Heart left ventricle (tissue), 16 donors: ENCODE measurements at regions not wholly inside any gene's neighbourhood (a gene's known extent, or its start where the extent isn't known, plus 50 kb on each side); places are given as distances from the start of the nearest gene placed in this dataset.

Source experiments
- ATAC-seq, 4 donors: fragments of 200-7000 bp; cut with Tn5 transposase; one replicate each; pipeline ENCODE4 v1.9.1; 2020 to 2022; ENCODE audit warnings: moderate library complexity in 4 of 4, mild to moderate bottlenecking in 3 of 4, moderate number of reproducible peaks in 1 of 4
- DNase-seq, 5 donors: peaks; one replicate each; pipeline ENCODE4 v3.0.0-alpha.2; 2020
- H3K27ac ChIP-seq, 12 donors: fragments of 200-600 bp; sonication (generic) in 4 of 12; one replicate each; pipeline versions ENCODE4 v1.5.0 to v1.8.0; 2016 to 2022; ENCODE audit warnings: mild to moderate bottlenecking in 2 of 12
- H3K27me3 ChIP-seq, 9 donors: fragments of 200-600 bp; sonication (generic) in 2 of 9; one replicate each; pipeline versions ENCODE4 v1.5.1 to v1.8.0; 2016 to 2022; ENCODE audit warnings: mild to moderate bottlenecking in 3 of 9
- H3K36me3 ChIP-seq, 9 donors: fragments of 200-600 bp; sonication (generic) in 2 of 9; one replicate each; pipeline versions ENCODE4 v1.5.0 to v1.8.0; 2018 to 2022; ENCODE audit warnings: mild to moderate bottlenecking in 2 of 9
- H3K4me1 ChIP-seq, 12 donors: fragments of 200-600 bp; sonication (generic) in 4 of 12; one replicate each; pipeline versions ENCODE4 v1.5.0 to v1.8.0; 2016 to 2022; ENCODE audit warnings: mild to moderate bottlenecking in 3 of 12
- H3K4me3 ChIP-seq, 12 donors: fragments of 200-600 bp; sonication (generic) in 4 of 12; one replicate each; pipeline versions ENCODE4 v1.5.0 to v1.8.0; 2017 to 2022; ENCODE audit warnings: mild to moderate bottlenecking in 9 of 12, moderate library complexity in 4 of 12
- H3K9me3 ChIP-seq, 12 donors: fragments of 200-600 bp; sonication (generic) in 4 of 12; one replicate each; pipeline versions ENCODE4 v1.5.0 to v1.8.0; 2016 to 2022; ENCODE audit warnings: mild to moderate bottlenecking in 1 of 12
- CTCF ChIP-seq, 12 donors: fragments of 200-600 bp; sonication (generic) in 4 of 12; IDR thresholded peaks; one replicate each; pipeline versions ENCODE4 v1.5.0 to v1.8.0; 2018 to 2022; ENCODE audit warnings: antibody characterized with exemption in 12 of 12, mild to moderate bottlenecking in 5 of 12
- POLR2A ChIP-seq, 2 donors: fragments of 450-650 bp; IDR thresholded peaks; one replicate each; pipeline ENCODE4 v1.6.1; 2017; ENCODE audit warnings: antibody characterized with exemption in 2 of 2, mild to moderate bottlenecking in 2 of 2, moderate library complexity in 2 of 2
- WGBS, 4 donors: extraction: QIAGEN DNeasy Blood & Tissue Kit in 2 of 4; methylation state at CpG; one replicate each; pipeline versions ENCODE4 v1.1.5 to v1.1.7; 2013 to 2018; 5-methylcytosine and 5-hydroxymethylcytosine counted together
- intact Hi-C, 10 donors: fragments of 100-400 bp; cut with DNase I; formaldehyde crosslinking; loops; one replicate each; pipeline versions ENCODE4 v1.11.1 to v1.14.2; 2022
- donor health status: ischemic (EF 13 %, LVEDD 7.1; RV severe dilation, severe dysfunction).
- donor health status: healthy with polysubstance abuse.
- donor health status: DM: no; HTN: yes; CAD: no.
- donor health status: DM: no; HTN: no; CAD: no.
- donor health status: ischemic (EF 25% LVEDD 6.9; RV normal size, moderate dysfunction).
- donor health status: ischemic (EF 25% LVEDD 5.7; RV mildly dilated, moderate dysfunction).
- donor health status: healthy.
- donor health status: DM: yes; HTN: yes; CAD: no.
- donor health status: ischemic (EF 35%, LVEDD 5.7; RV mildly dilated, moderate dysfunction).
- donor health status: nonischemic (EF 11% LVEDD 7.7; RV severe dilation, severe dysfunction).
- donor health status: DM: yes; HTN: yes; CAD: no.
- donor health status: PGD.
- donor health status: ischemic (EF 29% LVEDD 5.4; RV normal size, mild dysfunction).
- donor health status: nonischemic (EF 23%, LVEDD 6.1; RV moderate dilation, normal function).

DNA sequence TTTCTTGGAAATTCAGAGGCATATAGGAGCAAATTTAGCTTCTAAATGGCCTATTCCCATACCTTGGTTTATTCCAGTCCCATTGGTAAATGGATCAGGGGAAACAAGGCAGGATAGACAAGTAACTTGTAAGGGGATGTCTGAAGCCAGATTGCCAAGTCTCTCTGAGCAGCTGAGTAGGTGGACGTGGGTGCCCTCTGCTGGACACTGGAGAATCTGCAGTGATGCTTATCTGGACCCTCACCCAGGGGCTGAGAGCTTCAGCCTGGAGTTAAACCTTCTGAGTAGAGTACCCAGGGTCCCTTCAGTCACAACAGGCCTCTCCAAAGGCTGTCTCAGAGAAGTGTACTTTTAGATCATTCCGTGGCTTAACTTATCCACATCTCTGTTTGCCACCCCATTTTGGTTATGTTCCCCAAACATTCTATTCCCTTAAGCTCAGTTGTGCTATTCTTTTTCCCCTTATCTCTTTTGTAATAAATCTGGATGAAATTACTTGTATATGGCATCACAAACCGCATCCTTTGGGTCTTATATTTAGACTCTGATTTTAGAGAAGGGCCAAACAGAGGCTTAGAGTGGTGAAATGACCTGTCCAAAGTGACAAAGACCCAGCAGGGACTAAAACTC, 218.3 kb upstream of the GLRA1 start:
- Histone ChIP-seq H3K36me3 (no peaks in the 10 kb centered on the region), H3K9me3 (no peaks in the 10 kb centered on the region), H3K4me3 (no peak overlapping the region), H3K27me3 (no peaks in the 10 kb centered on the region), H3K27ac (no peak overlapping the region), H3K4me1 (peaks cover 0 to 3% (median 0%) of the 10 kb centered on the region in 12 donors)
- intact Hi-C loops, result loop anchor here in 9 of 10 donors (1.0 to 10.0 kb wide), 9 partner anchors 204 to 364 kb away; no protein-coding TSS in a partner anchor
- peak in 4 of 5 donors; percentile 25 to 48 (median 39) for DNase-seq
- 21 to 26% (median 23%) methylated on average over 3 of the region's 3 CpGs for WGBS, 4 donors
- TF ChIP-seq CTCF (IDR thresholded peaks at IDR 0.05) (peak; percentile 72 to 93 (median 84)), POLR2A (IDR thresholded peaks at IDR 0.05) (no peak)
- peak in 3 of 4 donors; percentile 68 to 78 (median 73) for ATAC-seq

DNA sequence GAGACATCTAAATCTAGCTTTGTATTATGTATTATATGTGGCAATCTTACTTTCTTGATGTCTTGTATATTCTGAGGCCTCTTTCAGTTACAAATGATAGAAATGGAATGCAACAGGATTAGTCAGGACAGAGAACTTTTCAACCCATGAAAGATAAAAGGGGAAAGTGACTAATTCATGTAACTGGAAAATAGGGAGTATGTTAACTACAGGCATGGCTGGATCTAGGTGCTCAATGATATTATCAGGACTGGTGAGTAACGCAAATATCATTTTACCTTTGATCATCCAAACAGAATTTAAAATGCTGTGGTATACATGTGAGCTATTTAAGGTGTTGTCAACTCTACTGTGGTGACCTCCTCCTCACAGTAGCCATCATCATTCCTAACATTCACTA, 215.7 kb upstream of the GLRA1 start:
- TF ChIP-seq CTCF (IDR thresholded peaks at IDR 0.05) (no peak), POLR2A (IDR thresholded peaks at IDR 0.05) (no peak)
- intact Hi-C loops, result loop anchor here in 6 of 10 donors (5.0 to 10.0 kb wide), 6 partner anchors 207 to 367 kb away; no protein-coding TSS in a partner anchor
- no peaks in the 10 kb centered on the region for H3K36me3 ChIP-seq
- no peaks in the 10 kb centered on the region for H3K27me3 ChIP-seq
- DNase-seq (no peak), ATAC-seq (no peak)
- H3K4me3 ChIP-seq, result no peak overlapping the region
- H3K27ac ChIP-seq, result no peak overlapping the region
- H3K9me3 ChIP-seq, result no peaks in the 10 kb centered on the region
- H3K4me1 ChIP-seq, result peaks cover 0 to 3% (median 0%) of the 10 kb centered on the region in 12 donors
- WGBS, 4 donors, result 83 to 92% (median 88%) methylated on average over 1 of the region's 1 CpG

DNA sequence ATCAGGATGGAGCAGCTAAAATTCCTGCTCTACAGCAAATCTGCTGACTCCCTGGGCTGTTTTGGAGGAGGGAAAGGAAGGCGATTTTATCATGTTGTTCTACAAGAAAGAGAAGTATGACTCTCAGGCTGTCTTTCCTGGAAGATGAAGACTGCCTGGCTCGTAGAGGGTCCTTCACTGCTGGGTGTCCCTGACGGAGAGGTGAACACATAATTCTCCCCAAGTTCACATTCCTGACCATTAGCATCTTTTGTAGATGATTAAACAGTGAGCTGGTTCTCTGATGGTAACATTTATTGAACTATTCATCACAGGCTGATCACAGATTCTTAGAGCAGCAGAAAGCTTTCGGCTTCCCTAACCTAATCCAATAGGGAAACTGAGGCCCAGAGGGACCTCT, 212.4 kb upstream of the GLRA1 start:
- ATAC-seq (no peak), DNase-seq (no peak)
- no peaks in the 10 kb centered on the region for H3K4me1 ChIP-seq
- intact Hi-C loops, result loop anchor here in 2 of 10 donors (5.0 to 10.0 kb wide), 2 partner anchors 135 to 378 kb away; no protein-coding TSS in a partner anchor
- H3K36me3 ChIP-seq, result no peaks in the 10 kb centered on the region
- H3K27me3 ChIP-seq, result no peaks in the 10 kb centered on the region
- no peaks in the 10 kb centered on the region for H3K9me3 ChIP-seq
- H3K27ac ChIP-seq, result no peak overlapping the region
- H3K4me3 ChIP-seq, result no peak overlapping the region
- TF ChIP-seq CTCF (IDR thresholded peaks at IDR 0.05) (no peak), POLR2A (IDR thresholded peaks at IDR 0.05) (no peak)
- WGBS, 4 donors, result 45 to 68% (median 55%) methylated on average over 4 of the region's 4 CpGs

DNA sequence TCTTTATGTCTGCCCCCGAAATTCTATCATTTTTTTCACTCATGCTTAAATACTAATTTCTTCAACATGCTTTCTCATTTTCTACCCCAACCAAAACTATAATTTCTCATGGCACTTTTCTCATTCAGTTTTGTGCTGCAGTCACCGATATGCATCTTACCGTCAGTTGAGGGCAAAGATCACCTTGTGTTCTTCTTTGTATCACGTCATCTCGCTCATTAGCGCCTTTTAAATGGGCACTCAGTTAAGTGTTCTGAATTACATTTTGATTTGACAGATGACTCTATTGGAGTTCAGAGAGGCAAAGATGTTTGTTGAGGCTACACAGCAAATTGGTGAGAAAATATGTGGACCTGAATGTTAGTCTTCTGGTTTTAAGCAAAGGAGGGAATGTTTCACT, 211.7 kb upstream of the GLRA1 start:
- Histone ChIP-seq H3K9me3 (no peaks in the 10 kb centered on the region), H3K4me1 (no peaks in the 10 kb centered on the region), H3K4me3 (no peak overlapping the region), H3K36me3 (no peaks in the 10 kb centered on the region), H3K27me3 (no peaks in the 10 kb centered on the region), H3K27ac (no peak overlapping the region)
- no peak for DNase-seq
- no peak for TF ChIP-seq CTCF (IDR thresholded peaks at IDR 0.05)
- TF ChIP-seq POLR2A (IDR thresholded peaks at IDR 0.05), result no peak
- WGBS, 4 donors, result 79 to 82% (median 80%) methylated on average over 6 of the region's 6 CpGs
- intact Hi-C loops, result loop anchor here in 2 of 10 donors (5.0 to 10.0 kb wide), 2 partner anchors 136 to 378 kb away; no protein-coding TSS in a partner anchor
- no peak for ATAC-seq
